Ascending aorta (tissue), 2 donors: ENCODE measurements at regions not wholly inside any gene's neighbourhood (a gene's known extent, or its start where the extent isn't known, plus 50 kb on each side); places are given as distances from the start of the nearest gene placed in this dataset.

Experiments
- DNase-seq, 2 donors: peaks; one replicate each; pipeline ENCODE4 v3.0.0-alpha.2; 2019; ENCODE audit warnings: low spot score in 2 of 2
- H3K27ac ChIP-seq, 2 donors: fragments of 200-600 bp; sonication (generic); one replicate each; pipeline ENCODE4 v1.5.1; 2016 to 2017; ENCODE audit warnings: mild to moderate bottlenecking in 1 of 2
- H3K27me3 ChIP-seq: fragments of 200-600 bp; sonication (generic); one replicate; pipeline ENCODE4 v1.5.1; 2017
- H3K36me3 ChIP-seq, 2 donors: fragments of 200-600 bp; sonication (generic); one replicate each; pipeline ENCODE4 v1.5.1; 2016
- H3K4me1 ChIP-seq, 2 donors: fragments of 200-600 bp; sonication (generic); one replicate each; pipeline ENCODE4 v1.5.1; 2016 to 2017; ENCODE audit warnings: mild to moderate bottlenecking in 1 of 2
- H3K4me3 ChIP-seq, 2 donors: fragments of 200-600 bp; sonication (generic); one replicate each; pipeline ENCODE4 v1.5.1; 2016 to 2017; ENCODE audit warnings: mild to moderate bottlenecking in 1 of 2
- H3K9me3 ChIP-seq, 2 donors: fragments of 200-600 bp; sonication (generic); one replicate each; pipeline ENCODE4 v1.5.1; 2016
- intact Hi-C: fragments of 100-400 bp; cut with DNase I; formaldehyde crosslinking; loops from one replicate; pipeline ENCODE4 v1.15.1; 2023
- TF ChIP-seq, protein P1 (sequence below), 3 experiments: fragments of 200-600 bp in 2 of 3; fragments of 450-650 bp in 1 of 3; sonication (generic) in 2 of 3; IDR thresholded peaks; one replicate each; pipeline ENCODE4 v1.5.1; 2016 to 2019; ENCODE audit warnings: antibody characterized with exemption in 3 of 3, mild to moderate bottlenecking in 1 of 3, moderate library complexity in 1 of 3

DNA sequence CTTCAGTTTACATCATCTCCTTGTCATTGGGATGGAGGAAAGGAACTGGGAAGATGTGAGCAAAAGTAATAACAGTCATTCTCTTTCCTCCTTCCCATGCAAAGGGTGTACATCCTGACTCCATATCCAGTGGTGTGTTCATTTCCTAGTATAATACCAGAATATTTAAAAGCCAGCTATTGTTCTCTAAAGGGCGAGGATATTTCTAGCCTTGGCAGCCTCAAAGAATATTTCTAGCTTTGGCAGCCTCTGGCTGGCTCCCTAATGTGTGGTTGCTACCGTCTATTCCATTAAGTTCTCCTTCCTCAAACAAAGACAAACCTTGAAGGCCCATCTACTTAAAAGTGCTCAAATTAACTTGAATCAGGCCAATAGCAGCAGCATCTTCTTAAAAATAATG is 114.0 kb downstream of the FAM76B start:
- Histone ChIP-seq H3K36me3 (no peaks in the 10 kb centered on the region), H3K27me3 (no peaks in the 10 kb centered on the region), H3K9me3 (no peaks in the 10 kb centered on the region), H3K27ac (no peak overlapping the region), H3K4me1 (peaks cover 0 to 13% of the 10 kb centered on the region in 2 donors), H3K4me3 (no peak overlapping the region)
- intact Hi-C loops = no loop called here
- TF ChIP-seq, protein P1, sequence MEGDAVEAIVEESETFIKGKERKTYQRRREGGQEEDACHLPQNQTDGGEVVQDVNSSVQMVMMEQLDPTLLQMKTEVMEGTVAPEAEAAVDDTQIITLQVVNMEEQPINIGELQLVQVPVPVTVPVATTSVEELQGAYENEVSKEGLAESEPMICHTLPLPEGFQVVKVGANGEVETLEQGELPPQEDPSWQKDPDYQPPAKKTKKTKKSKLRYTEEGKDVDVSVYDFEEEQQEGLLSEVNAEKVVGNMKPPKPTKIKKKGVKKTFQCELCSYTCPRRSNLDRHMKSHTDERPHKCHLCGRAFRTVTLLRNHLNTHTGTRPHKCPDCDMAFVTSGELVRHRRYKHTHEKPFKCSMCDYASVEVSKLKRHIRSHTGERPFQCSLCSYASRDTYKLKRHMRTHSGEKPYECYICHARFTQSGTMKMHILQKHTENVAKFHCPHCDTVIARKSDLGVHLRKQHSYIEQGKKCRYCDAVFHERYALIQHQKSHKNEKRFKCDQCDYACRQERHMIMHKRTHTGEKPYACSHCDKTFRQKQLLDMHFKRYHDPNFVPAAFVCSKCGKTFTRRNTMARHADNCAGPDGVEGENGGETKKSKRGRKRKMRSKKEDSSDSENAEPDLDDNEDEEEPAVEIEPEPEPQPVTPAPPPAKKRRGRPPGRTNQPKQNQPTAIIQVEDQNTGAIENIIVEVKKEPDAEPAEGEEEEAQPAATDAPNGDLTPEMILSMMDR (IDR thresholded peaks at IDR 0.05) = no peak
- DNase-seq = no peak

GRCh38 chr11:95674657-95675358 is 114.8 kb downstream of the FAM76B start:
- TF ChIP-seq, protein P1 (IDR thresholded peaks at IDR 0.05) = no peak
- no peaks in the 10 kb centered on the region for H3K27me3 ChIP-seq
- H3K4me3 ChIP-seq = no peak overlapping the region
- peaks cover 0 to 6% of the 10 kb centered on the region in 2 donors for H3K4me1 ChIP-seq
- no peaks in the 10 kb centered on the region for H3K9me3 ChIP-seq
- H3K27ac ChIP-seq = no peak overlapping the region
- no peak for DNase-seq
- no peaks in the 10 kb centered on the region for H3K36me3 ChIP-seq
- intact Hi-C loops = no loop called here

DNA sequence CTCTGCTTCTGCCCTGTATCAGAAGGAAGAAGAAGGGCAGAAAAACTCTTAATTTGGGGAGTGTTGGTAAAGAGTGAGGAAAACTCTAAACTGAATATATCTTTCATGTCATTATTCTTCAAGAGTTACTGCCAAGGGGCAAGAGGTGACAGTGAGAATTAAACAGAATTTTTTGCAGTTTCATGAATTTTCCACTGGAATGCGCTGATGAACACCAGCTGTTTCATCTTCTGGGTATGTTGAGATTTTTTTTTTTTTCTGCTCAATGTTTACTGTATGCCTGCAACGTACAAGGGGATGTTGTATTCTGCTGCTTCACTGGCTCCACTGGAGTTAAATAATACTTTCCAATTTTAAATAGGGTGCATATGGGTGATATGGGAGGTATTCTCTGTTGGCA is 117.8 kb downstream of the FAM76B start:
- H3K27ac ChIP-seq = no peak overlapping the region
- no peak for DNase-seq

DNA sequence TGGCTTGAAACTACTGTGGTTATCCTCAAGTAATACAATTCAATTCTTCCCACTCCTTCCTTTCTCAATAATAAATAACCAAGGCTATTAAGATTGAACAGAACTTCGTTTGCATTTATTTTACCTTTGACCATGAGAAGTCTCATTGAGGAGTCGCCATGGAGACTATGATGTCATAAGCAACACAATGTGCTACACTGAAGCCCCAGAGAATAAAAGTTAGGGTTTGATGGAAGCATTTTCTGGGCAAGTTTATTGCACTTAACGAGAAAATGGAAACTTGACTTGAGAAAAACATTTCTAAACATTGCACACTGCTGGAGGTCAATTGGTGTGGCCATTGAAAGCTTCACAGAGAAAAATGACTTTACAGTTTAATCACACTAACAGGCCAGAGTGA is 121.5 kb downstream of the FAM76B start:
- Histone ChIP-seq H3K4me3 (no peak overlapping the region), H3K27me3 (no peaks in the 10 kb centered on the region), H3K4me1 (no peaks in the 10 kb centered on the region), H3K36me3 (no peaks in the 10 kb centered on the region), H3K27ac (no peak overlapping the region), H3K9me3 (no peaks in the 10 kb centered on the region)
- DNase-seq = no peak
- TF ChIP-seq, protein P1 (IDR thresholded peaks at IDR 0.05) = no peak
- intact Hi-C loops = no loop called here

More for the DNA sequence above, 117.8 kb downstream of the FAM76B start:
- H3K4me1 ChIP-seq = peaks cover 0 to 6% of the 10 kb centered on the region in 2 donors
- intact Hi-C loops = no loop called here
- H3K9me3 ChIP-seq = no peaks in the 10 kb centered on the region
- no peaks in the 10 kb centered on the region for H3K36me3 ChIP-seq
- no peak overlapping the region for H3K4me3 ChIP-seq
- H3K27me3 ChIP-seq = no peaks in the 10 kb centered on the region
- TF ChIP-seq, protein P1 (IDR thresholded peaks at IDR 0.05) = no peak

DNA sequence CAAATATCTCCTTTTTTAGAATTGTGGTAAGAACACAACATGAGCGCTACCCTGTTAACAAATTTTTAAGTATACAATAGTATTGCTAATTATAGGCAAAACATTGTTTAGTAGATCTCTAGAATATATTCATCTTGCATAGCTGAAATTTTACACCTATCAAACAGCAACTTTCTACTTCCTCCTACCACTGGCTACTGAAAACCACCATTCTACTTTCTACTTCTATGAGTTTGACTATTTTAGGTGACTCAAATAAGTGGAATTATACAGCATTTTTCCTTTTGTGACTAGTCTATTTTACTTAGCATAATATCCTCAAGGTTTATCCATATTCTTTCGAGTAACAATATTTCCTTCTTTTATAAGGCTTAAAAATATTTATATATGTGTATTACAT is 128.4 kb downstream of the FAM76B start:
- TF ChIP-seq, protein P1 (IDR thresholded peaks at IDR 0.05) = no peak
- intact Hi-C loops = no loop called here
- H3K4me3 ChIP-seq = no peak overlapping the region
- H3K4me1 ChIP-seq = peaks cover 0 to 6% of the 10 kb centered on the region in 2 donors
- H3K27me3 ChIP-seq = no peaks in the 10 kb centered on the region
- peaks cover 0 to 8% of the 10 kb centered on the region in 2 donors for H3K9me3 ChIP-seq
- no peak overlapping the region for H3K27ac ChIP-seq
- DNase-seq = no peak
- H3K36me3 ChIP-seq = no peaks in the 10 kb centered on the region
